HFF-Myc (cell line): ENCODE measurements at regions not wholly inside any gene's neighbourhood (a gene's known extent, or its start where the extent isn't known, plus 50 kb on each side); places are given as distances from the start of the nearest gene placed in this dataset.
"Not testable (repeated sequence)": the region's sequence is repeated elsewhere in the genome, so short reads cannot be mapped to it uniquely, and the experiment has no call there.

Source experiments
- DNase-seq: peaks from one replicate; pipeline ENCODE4 v3.0.0-alpha.2; 2011; ENCODE audit warnings: low read depth; ENCODE audit errors: extremely low read depth
- H3K4me3 ChIP-seq: replicated peaks from 2 replicates; pipeline ENCODE4 v1.5.1; 2011; ENCODE audit warnings: low read depth, mild to moderate bottlenecking, control low read depth, low read length
- TF ChIP-seq, protein P1 (sequence below): IDR thresholded peaks from 2 replicates; pipeline ENCODE4 v1.5.1; 2012; ENCODE audit warnings: mild to moderate bottlenecking, low read depth, low read length, control low read depth; ENCODE audit errors: missing control alignments

DNA sequence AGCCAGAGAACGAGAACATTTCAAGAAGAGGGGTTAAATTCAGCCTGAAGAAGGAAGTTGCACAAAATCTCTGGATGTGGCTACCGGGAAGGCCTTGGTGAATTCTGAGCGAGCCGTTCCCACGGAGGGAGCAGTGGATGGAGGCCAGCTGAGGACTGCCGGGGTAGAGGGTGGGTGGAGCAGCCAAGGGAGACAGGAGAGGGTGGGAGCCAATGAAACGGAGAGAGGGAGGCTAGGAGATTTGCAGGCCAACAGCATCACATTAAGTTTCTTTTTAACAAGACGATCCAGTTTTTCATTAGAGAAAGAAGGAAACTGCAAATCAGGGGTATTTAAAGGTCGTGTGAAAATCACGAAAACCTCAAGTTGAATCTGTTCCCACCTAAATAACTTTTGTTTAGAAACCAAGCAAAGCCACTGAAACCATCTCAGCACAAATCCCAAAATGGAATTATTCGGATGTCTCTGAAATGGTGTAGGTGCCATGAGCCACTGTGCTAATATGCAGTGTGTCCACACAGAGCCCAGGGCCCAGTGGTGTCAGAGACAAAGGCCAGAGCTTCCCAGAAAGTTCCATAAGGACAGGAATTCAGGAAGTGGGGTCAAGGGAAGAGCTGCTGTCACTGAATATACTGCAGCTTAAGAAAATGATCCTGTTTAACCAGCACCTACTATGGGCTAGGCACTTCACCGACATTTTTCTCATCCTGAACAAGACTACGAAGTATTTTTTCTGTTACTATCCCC lies 59.7 kb upstream of the SLC35C1 start:
- TF ChIP-seq, protein P1, sequence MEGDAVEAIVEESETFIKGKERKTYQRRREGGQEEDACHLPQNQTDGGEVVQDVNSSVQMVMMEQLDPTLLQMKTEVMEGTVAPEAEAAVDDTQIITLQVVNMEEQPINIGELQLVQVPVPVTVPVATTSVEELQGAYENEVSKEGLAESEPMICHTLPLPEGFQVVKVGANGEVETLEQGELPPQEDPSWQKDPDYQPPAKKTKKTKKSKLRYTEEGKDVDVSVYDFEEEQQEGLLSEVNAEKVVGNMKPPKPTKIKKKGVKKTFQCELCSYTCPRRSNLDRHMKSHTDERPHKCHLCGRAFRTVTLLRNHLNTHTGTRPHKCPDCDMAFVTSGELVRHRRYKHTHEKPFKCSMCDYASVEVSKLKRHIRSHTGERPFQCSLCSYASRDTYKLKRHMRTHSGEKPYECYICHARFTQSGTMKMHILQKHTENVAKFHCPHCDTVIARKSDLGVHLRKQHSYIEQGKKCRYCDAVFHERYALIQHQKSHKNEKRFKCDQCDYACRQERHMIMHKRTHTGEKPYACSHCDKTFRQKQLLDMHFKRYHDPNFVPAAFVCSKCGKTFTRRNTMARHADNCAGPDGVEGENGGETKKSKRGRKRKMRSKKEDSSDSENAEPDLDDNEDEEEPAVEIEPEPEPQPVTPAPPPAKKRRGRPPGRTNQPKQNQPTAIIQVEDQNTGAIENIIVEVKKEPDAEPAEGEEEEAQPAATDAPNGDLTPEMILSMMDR, result no peak
- no peak for DNase-seq
- H3K4me3 ChIP-seq, result no peak overlapping the region

DNA sequence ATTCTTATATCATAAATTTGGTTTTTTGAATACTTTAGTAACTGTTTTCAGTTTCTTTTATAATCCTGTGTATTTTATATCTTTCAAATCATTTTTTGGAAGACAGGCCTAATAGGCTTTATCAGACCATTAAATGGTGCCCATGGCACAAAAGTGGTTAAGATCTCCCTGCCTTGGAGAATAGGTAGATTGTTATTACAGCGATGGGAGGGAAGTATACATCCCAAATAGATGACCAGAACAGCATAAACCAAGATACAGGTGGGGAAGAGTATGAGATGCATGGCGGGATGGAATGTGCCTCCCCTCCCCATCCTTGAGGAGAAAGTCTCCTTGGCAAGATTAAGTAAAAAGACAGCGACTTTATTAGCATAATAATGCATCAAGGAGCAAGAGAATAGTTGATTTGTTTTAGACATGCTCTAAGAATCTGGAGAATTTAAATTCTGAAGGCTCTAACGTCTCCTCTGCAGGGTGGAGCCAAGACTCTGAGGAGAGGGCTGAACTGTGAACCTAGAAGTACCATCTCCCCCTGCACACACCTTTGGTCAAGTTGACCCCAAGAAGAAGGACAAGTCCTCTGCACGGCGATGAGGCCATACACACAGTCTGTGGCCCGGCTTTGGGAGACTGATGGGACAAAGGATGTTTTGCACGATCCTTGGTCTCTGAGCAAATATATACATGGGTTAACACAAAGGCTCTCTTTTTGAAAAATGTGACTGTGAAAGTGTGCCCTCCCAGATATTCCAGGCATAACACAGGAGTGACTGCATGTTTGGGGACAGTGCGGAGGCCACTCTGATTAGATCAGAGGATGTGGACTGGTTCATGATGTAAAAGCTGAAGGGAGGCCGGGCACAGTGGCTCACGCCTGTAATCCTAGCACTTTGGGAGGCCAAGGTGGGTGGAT lies 61.1 kb upstream of the SLC35C1 start:
- DNase-seq, result no peak
- TF ChIP-seq, protein P1, result no peak
- no peak overlapping the region for H3K4me3 ChIP-seq

DNA sequence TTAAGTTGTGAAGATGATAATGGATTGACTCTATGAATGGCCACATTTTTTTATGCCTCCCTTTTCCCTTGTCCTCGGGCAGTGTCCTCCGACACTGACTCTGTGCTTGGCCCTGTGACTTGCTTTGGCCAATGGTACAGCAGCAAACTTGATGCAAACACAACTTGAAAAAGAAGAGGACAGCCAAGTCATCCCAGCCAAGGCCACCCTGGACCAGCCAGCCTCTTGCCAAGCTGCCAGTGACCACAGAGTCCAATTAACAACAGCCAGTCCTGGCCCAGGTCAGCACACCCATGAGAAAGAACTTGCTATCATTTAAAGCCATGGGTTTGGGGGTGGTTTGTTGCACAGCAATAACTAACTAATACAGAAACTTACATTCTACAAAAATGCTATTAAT lies 63.4 kb upstream of the SLC35C1 start:
- TF ChIP-seq, protein P1, result no peak
- H3K4me3 ChIP-seq, result no peak overlapping the region
- DNase-seq, result no peak

DNA sequence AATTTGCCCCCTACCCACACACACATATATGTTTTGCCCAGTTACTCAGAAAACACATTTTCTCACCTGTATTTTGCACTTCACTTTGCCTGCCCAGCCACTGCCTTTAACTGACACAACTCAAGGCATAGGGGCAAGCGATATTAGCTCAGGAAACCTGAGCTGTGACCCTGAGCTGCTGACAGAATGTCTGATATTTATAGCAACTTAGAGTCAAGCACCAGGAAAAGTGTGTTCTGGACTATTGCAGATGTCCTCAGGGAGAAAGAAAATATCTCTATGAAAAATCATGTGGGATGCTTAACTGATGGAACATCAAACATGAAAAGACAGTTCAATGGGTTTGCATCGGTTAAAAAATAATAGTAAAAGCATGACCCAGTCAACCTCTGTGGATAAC lies 63.9 kb upstream of the SLC35C1 start:
- H3K4me3 ChIP-seq, result no peak overlapping the region
- TF ChIP-seq, protein P1, result no peak
- no peak for DNase-seq

DNA sequence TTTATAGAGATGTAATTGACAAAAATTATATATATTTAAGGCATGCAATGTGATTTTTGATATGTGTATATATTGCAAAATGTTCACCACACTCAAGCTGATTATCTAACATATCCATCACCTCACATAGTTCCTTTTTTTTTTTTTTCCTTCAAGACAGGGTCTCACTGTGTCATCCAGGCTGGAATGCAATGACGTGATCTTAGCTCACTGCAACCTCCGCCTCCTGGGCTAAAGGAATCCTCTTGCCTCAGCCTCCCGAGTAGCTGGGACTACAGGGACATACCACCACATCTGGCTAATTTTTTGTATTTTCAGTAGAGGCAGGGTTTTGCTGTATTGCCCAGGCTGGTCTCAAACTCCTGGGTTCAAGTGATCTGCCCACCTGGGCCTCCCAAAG lies 65.1 kb upstream of the SLC35C1 start:
- no peak for DNase-seq
- no peak overlapping the region for H3K4me3 ChIP-seq

DNA sequence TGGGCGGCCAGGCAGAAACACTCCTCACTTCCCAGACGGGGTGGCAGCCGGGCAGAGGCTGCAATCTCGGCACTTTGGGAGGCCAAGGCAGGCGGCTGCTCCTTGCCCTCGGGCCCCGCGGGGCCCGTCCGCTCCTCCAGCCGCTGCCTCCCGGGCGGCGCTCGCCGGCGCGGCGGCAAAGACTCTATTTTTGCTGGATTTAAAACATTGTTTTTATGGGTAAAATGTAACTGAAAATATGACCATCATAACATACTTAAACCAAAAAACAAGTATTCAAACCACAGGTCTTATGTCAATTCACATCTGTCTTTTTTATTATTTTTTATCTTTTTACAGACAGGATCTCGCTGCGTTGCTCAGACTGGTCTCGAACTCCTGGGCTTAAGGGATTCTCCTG lies 65.9 kb upstream of the SLC35C1 start:
- not testable (repeated sequence) for H3K4me3 ChIP-seq, DNase-seq

More for the DNA sequence above, 65.1 kb upstream of the SLC35C1 start:
- TF ChIP-seq, protein P1, result no peak

DNA sequence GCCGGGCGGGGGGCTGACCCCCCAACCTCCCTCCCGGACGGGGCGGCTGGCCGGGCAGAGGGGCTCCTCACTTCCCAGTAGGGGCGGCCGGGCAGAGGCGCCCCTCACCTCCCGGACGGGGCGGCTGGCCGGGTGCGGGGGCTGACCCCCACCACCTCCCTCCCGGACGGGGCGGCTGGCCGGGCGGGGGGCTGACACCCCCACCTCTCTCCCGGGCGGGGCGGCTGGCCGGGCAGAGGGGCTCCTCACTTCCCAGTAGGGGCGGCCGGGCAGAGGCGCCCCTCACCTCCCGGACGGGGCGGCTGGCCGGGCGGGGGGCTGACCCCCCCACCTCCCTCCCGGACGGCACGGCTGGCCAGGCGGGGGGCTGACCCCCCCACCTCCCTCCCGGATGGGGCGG lies 66.8 kb upstream of the SLC35C1 start:
- not testable (repeated sequence) for H3K4me3 ChIP-seq

More for the DNA sequence above, 66.8 kb upstream of the SLC35C1 start:
- not testable (repeated sequence) for DNase-seq
